Superior temporal gyrus (tissue), 1 donor: ENCODE measurements at regions not wholly inside any gene's neighbourhood (a gene's known extent, or its start where the extent isn't known, plus 50 kb on each side); places are given as distances from the start of the nearest gene placed in this dataset.

Source experiments
- DNase-seq: peaks from one replicate; pipeline ENCODE4 v3.0.0-alpha.2; 2016; ENCODE audit errors: extremely low spot score

- DNase-seq: no peak
Measured at GRCh38 chr9:121598965-121599871, 52.2 kb upstream of the DAB2IP start.

DNA sequence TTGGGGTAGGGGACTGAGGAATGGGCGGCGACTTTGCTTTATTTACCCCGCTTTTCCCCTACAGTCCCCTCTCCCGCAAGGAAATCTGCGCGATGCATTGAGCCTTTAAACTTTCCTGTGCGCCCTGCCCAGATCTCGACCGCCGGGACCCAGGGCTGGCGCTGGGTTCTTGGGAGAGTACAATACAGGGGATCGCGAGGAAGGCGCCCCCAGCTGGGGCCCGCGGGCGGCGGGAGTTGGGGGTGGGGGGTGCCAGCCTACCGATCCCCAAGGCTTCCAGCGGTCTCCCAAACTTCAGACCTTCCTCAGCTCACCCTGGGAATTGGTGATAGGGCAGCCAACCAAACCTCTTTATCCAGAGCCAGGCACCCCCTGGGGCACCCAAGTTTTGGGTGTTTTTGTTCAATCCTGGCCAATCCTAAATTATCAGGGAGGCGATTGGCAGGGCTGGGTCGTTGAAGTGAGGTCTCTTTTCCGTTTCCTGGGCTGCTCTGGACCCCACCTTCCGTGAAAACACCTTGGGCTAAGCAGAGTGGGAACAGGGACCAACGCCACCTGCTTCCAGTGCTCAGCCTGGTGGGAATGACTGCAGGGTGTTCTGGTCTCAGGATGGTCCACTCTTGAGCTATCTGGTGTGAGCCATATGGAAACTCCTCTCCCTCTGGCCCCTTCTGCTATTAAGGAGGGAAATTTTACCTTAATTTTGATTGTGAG lies 51.4 kb upstream of the DAB2IP start:
- no peak for DNase-seq

DNA sequence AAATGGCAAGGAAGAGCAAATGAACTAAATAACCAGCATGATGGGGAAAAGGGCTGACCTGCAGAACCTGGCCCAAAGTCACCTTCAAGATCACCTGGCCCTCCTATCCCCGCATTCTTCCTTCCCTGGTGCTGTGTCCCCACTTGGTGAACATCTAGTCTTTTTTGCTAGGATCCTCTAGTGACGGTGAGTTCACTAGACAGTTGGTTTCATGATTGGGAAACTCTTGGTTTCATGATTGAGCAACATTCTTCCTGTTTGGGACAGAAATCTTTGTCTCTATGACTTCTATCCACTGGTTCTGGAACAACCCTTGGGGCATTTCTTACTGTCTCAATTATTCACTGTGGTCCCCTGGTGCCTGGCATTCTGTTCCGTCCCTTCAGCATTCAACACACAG lies 50.2 kb upstream of the DAB2IP start:
- DNase-seq: peak; percentile 60
